PFSK-1 (cell line): ENCODE measurements at regions not wholly inside any gene's neighbourhood (a gene's known extent, or its start where the extent isn't known, plus 50 kb on each side); places are given as distances from the start of the nearest gene placed in this dataset.

Source experiments
- FOXP2 ChIP-seq: optimal IDR thresholded peaks from 2 replicates; pipeline ENCODE3; 2011; ENCODE audit warnings: borderline replicate concordance, control low read depth, inconsistent platforms; ENCODE audit not compliant: insufficient read depth; ENCODE audit errors: extremely low read length, extremely low read depth
- POLR2AphosphoS5 ChIP-seq: IDR thresholded peaks from 2 replicates; pipeline ENCODE4 v1.6.1; 2012; ENCODE audit warnings: low read depth, mild to moderate bottlenecking, control low read depth, low read length, moderate library complexity
- REST ChIP-seq, 2 experiments: IDR thresholded peaks; 2 replicates each; pipeline versions ENCODE4 v1.6.1 to v1.8.0; 2011 to 2012; ENCODE audit warnings: low read depth in 2 of 2, low read length in 2 of 2, control low read depth in 1 of 2, inconsistent platforms in 1 of 2, mild to moderate bottlenecking in 1 of 2, moderate library complexity in 1 of 2; ENCODE audit not compliant: insufficient read depth in 1 of 2
- SIN3A ChIP-seq: IDR thresholded peaks from 2 replicates; pipeline ENCODE4 v1.6.1; 2012; ENCODE audit warnings: mild to moderate bottlenecking, low read length, moderate library complexity, borderline replicate concordance; ENCODE audit not compliant: insufficient read depth
- TAF1 ChIP-seq: IDR thresholded peaks from 2 replicates; pipeline ENCODE4 v1.6.1; 2012; ENCODE audit warnings: low read length, control low read depth, borderline replicate concordance; ENCODE audit not compliant: insufficient read depth

GRCh38 chr4:122285285-122285684 lies 93.5 kb upstream of the ADAD1 start:
- no peak for TF ChIP-seq FOXP2
- TF ChIP-seq SIN3A = no peak
- TF ChIP-seq POLR2AphosphoS5 = no peak
- TF ChIP-seq TAF1 = no peak
- TF ChIP-seq REST (IDR thresholded peaks at IDR 0.05; ENCODE audit: insufficient read depth in 1 of 2, low read depth in 2 of 2, low read length in 2 of 2) = no peak

DNA sequence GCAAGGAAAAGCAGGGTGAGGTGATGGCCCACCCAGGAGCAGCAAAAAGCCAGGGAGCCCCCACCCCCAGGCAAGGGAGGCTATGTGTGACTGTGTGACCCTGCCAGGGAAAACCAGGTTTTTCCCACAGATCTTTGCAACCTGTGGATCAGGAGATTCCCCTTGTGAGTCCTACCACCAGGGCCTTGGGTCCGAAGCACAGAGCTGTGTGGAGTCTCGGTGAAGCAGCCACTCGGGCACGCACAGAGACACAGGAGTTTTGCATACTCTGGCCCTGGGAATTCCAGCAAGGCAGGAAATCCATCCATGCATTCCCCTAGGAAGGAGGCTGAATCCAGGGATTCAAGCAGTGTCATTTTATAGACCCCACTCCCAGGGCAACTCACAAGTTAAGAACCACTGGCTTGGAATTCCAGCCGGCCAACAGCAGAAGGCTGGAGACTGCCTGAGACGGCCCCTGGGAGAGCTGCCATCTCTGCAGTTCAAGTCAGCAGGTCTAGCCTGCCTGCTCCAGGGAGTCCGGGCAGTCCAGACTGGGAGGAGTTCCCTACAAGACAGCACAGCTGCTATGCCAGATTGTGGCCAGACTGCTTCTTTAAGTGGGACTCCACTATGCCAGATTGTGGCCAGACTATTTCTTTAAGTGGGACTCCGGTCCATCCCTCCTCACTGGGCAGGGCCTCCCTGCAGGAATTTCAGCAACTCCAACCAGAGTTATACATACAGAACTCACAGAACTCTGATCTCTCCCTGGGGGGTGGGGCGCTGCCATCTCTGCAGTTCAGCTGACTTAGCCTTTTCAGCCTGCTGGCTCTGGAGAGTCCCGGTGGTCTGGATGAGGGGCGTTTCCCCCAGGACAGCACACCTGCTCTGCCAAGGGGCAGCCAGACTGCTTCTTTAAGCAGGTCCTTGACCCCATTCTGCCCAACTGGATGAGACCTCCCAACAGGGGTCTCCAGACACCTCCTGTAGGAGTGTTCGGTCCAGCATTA lies 85.1 kb upstream of the ADAD1 start:
- TF ChIP-seq SIN3A = no peak
- no peak for TF ChIP-seq FOXP2
- TF ChIP-seq TAF1 = no peak
- no peak for TF ChIP-seq REST (IDR thresholded peaks at IDR 0.05; ENCODE audit: insufficient read depth in 1 of 2, low read depth in 2 of 2, low read length in 2 of 2)
- TF ChIP-seq POLR2AphosphoS5 = no peak

GRCh38 chr4:122297694-122298093 lies 81.1 kb upstream of the ADAD1 start:
- TF ChIP-seq REST (IDR thresholded peaks at IDR 0.05; ENCODE audit: insufficient read depth in 1 of 2, low read depth in 2 of 2, low read length in 2 of 2) (no peak), SIN3A (no peak), POLR2AphosphoS5 (no peak), TAF1 (no peak)

DNA sequence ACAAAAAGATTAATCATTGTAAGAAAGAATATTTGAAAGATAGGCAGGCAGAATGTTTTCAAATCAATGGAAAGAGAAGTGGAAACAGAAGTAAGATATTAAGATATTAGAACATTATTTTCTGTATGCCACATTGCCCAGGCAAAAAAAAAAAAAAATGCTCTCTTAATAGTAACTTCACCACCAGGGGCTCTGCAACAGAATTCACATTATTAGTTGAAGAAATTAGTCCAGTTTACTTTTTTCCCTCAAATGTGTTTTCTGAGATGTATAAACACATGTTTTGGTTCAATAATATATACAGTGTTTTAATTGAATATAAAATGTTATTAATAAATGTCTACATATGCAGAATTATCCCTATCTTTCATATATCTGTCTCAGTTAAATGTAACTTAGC lies 78.0 kb upstream of the ADAD1 start:
- TF ChIP-seq REST (IDR thresholded peaks at IDR 0.05; ENCODE audit: insufficient read depth in 1 of 2, low read depth in 2 of 2, low read length in 2 of 2) (no peak), FOXP2 (no peak), SIN3A (no peak), TAF1 (no peak), POLR2AphosphoS5 (no peak)
